Fibroblast of skin of right quadriceps (primary cell): ENCODE measurements at regions not wholly inside any gene's neighbourhood (a gene's known extent, or its start where the extent isn't known, plus 50 kb on each side); places are given as distances from the start of the nearest gene placed in this dataset.

Source experiments
- DNase-seq: peaks from one replicate; pipeline ENCODE4 v3.0.0-alpha.2; 2013

DNA sequence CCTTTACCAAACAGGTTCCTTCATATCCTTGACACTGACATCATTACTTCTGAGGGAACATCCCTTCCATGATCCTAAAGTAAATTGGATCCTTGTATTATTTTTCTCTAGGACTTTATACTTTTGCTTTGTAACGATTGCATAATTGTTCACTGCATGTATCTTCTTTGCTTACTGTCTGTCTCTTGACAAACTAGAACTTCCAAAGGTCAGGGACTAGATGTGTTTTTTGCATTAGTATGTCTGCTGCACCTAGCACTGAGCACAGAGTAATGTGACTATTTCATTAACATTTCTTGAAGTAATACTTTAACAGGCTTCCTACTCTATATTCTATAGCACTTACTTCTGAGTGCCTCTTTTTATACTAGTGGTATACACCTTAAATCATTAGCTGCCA lies 976.6 kb upstream of the SORCS1 start:
- no peak for DNase-seq

DNA sequence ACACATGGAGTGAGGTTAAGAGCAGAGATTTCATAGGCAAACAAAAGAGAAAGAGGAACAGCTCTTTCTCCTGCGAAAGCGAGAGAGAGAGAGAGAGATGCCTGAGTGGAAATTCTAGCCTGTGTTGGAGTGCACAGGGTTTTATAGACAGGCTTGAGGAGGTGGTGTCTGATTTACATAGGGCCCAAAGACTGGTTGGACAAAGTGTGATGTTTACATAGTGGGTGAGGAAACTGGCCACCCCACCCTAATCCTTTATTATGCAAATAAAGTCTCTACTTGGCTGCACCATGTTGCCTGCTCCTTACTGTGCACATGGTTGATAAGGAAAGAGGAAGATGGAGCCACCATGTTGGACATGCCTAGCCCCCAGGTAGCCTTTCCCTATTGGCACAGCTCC lies 967.8 kb upstream of the SORCS1 start:
- DNase-seq, result no peak

DNA sequence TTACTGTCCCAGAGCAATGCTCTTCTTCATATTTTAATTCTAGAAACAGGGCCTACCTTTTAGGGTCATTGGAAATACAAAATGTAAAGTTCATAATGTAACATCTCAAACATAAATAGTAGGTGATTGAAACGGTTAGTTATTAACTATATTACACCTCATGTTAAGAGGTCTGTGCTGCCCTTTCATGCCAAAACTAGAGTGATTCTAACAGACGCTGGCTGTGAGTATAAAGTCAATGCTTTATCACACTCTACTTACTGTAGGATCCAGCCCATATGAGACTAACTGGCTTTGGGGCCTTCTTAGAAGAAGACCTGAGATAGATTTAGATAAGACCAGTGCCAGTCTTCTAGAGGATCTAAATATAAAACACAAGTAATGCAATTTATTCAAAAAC lies 966.1 kb upstream of the SORCS1 start:
- DNase-seq, result no peak

DNA sequence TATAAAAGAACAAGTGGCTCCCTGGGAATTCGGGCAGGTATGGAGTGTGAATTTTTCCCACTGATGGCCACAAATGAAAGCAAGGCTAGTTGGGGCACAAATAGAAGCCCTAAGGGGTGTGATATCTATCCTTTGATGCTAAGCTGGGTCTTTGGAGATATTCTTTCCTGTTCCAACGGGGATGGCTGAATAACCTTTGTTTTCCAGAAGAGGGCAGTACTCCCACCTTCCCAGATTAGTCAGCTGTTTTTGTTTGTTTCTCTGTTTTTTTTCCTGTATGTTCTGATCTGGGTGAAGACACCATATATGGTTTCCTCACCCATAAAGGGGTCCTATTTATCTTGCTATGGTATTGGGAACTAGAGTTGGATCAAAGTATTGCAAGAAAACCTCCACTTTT lies 947.7 kb upstream of the SORCS1 start:
- DNase-seq, result no peak

DNA sequence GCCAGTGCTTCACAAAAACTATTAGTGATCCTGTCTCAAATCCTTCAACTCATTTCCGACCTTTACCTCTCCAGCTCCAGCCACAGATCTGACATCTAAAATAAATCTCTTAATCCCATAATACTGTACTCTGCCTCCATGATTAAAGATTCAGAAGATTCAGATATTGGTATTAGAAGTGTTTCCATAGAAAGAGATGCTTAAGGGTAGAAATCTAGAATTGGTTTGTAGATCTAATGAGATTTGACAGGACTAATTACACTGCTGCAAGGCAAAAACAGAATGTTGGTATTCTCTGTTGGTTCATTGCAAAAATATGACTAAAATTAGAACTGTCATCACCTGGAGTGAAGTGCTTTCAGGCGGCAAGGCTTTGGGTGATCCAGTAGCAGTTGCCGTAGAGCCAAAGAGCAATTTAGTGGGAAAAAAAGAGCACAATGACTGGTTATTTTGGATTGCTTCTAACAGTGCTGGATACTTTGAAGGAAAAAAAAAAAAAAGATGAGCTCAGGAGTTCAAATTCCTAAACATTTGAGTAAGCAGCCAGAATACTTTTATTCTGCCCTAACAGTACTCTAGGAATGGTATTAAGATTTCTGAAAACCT lies 940.1 kb upstream of the SORCS1 start:
- peak; percentile 26 for DNase-seq

DNA sequence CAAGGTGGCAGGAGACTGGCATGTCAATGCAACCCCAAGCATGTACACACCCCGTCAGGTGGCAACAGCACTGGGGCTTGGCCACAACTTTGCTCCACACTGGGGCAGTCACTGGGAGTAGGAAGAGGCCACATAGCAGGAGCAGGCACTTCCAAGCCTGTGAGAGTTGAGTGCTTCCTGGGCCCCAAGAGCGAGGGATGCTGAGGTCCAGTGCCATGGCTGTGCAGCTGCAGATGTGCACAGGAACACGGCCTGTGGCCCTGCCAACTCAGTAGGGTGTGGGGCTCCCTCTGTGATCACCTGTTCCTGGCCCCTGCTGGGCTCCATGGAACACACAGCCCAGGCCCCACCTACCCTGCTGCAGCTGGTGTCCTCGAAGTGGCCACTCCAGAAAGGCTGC lies 932.8 kb upstream of the SORCS1 start:
- no peak for DNase-seq

DNA sequence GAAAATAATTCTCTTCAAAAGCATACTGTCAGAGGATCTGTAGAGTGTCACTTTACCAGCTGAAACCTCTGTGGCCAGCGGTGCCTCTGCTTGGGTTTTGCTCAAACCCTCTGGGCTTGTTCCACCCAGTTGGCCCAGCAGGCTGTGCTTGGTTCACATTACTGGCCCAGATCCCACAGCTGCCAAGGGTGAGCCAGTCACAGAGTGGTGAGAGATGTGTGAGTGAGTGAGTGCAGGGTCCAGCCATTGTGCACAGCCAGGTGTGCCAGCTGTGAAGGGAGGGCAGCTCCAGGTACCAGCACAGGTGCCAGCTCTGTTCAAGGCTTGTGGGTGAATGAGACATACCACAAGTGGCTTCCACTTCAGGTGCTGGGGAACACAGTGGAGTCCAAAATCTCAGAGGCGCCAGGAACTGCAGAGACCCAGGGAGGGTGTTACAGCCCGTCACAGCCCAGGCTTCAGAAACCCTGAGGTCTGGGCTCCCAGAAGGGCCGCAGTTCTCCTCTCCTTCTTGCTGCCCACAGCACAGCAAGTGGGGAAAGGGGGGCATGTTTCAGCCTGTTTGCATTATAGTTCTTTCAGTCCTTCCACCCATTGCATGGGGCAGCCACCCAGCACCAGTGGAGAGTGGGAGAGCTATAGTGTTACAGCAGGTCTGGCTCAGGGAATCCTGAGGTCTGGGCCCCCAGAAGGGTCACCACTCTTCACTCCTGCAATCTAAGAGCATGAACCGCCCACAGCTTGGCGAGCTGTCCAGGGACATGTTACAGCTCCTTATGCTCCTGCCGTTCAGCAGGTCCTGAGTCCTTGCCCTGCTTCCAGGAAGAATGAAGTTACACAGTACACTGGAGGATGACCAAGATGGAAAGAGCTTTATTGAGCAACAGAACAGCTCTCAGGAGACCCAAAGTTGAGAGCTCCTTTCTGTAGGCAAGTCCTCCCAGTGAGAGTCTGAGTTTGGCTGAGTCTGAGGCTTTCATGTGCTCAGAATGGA lies 931.7 kb upstream of the SORCS1 start:
- DNase-seq, result no peak

DNA sequence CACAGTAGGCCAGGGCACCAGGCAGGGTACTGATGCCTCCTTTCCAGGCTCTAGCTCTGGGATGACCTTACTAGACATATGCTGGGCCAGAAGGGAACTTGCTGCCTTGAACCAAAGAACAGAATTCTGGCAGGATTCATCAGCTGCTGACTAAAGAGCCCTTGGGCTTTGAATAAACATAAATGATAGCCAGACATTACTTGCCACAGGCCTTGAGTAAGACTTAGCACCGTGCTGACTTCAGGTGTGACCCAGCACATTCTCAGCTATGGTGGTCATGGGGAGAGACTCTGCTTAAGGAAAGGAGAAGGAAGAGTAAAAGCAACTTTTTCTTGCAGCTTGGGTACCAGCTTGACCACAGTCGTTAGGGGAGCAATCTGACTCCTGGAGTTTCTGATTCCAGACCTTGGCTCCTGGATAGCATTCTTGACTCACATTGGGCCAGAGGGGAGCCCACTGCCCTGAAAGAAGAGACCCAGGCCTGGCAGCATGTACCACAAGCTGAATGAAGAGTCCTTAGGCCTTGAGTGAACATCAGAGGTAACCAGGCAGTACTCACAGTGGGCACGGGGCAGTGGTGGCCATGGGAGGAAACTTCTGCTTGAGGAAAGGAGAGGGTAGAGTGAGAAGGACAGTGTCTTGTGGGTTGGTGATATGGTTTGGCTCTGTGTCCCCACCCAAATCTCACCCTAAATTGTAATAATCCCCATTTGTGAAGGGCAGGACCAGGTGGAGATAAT lies 926.1 kb upstream of the SORCS1 start:
- no peak for DNase-seq

DNA sequence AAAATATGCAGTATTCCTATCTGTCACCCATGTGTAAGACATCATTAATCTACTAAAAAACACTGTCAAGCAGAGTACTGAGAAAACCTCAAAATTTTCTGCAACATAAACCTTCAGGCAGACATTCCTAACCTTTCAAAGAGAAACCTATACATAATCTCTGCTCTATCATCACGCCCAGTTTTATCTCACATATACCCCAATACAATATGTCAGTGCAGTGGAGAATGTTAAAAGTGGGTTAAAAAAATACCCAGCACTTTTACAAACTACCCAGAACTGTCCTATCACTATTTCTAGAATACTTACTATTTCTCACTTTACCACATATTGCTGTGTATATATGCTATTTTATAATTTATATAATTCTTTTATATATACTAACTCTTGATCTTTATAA lies 922.0 kb upstream of the SORCS1 start:
- DNase-seq, result no peak

DNA sequence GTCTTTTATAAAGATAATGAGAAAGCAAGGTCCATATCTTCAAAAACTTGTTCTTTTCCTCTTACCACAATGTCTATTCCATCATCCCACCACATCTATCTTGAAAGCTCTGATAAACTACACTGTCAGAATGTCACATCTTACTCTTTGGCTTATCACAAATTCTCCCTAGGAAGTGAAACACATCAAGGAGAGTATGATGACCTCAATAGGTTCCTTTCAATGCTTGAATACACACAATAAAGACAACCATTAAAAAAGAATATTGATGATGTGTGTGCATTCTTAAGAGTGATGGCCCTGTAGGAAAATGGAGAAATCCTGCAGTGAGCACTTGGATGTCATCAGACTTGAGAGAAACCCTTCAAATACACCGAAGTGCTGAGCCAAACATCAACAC lies 918.1 kb upstream of the SORCS1 start:
- no peak for DNase-seq

DNA sequence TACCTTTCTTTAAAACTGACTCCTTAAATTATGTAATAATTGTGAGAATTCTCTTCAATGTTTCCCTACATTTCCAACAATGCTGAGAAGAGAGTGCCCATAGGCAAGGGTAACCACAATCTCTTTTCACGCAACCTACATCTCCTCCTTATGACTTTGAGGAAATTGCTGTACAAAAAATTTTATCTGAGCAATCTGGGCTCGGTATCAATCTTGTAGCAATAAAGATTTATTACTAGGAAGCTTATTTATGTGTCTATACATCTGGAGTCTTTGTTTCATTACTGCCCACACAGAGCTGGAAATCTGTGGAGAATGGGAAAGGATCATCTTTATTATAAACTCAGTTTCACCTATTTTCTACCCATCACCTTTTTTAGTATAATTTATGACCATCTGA lies 913.8 kb upstream of the SORCS1 start:
- DNase-seq, result no peak

DNA sequence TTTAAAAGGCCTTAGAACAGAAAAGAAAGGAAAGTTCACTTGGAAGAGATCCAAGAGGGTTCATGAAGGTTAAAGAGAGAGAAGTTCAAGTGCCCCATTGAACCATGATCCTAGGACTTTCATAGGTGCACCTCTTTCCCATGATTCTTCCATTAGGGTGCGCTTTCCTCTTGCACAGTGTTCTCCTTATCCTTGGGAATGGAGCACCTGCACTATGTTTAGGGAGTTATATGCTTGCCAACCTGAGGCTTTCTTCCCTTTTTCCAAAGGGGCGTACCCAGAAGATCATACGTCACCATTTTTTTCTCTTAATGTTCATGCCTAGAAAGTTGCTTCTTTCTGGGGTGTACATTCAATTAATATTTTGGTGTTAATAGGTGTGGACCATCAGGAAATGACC lies 908.0 kb upstream of the SORCS1 start:
- DNase-seq, result no peak

DNA sequence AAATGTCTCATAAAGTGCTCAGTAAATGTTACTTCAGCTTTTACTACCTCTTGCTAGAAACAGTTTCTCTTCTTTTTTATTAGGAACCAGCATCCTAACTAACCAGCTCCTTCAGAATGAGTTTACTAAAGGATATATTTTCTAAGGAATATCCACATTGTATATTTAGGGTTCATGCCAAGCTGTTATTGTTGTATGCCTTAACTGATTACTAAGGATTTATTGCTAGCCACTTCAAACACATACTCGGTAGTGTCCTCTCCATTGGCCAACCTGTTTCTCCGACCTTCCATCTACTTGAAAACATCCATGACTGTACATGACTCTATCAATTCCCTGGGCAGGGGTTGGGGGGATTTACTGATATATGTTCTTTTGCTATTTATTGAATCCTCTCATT lies 906.3 kb upstream of the SORCS1 start:
- no peak for DNase-seq

DNA sequence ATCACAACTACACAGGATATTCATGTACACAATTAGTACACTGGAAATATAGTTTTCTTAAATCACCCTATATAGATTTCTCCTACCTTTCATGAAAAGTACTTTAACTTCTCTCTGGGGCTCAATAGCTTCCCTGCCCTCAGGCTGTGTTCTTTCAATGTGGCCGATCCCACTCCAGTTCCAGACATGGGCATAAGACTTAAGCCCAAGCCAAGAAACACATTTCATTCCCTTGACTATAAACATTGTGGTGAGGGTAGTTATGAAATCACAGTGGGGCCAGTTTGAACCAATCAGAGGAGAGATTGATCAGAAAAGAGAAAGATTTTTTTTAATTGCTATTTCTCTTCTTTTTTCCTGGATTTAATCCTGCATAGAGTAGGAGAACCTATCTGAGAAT lies 904.6 kb upstream of the SORCS1 start:
- no peak for DNase-seq

DNA sequence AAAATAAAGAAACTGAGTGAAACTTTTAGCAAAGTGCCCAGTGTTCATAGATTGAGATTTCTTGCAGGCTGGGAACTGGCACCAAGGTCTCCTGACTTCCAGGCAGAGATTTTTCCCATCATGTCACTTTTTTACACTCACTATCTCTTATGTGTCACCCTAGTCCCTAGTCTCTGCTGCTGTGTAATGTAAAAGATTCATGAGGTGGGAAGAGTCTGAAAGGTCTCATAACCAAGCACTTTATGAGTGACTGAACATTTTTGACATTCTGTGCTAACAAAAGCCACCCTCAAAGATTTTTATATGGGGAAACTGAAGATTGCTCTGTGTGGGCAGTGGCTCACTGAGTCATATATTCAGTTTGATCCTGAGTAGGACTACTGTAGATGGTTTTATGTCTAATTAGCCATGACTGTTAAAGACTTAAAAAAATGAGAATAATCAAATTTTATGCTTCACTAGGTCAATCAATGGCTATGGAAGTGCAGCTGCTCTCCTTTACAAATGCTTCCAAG lies 900.3 kb upstream of the SORCS1 start:
- DNase-seq, result no peak

DNA sequence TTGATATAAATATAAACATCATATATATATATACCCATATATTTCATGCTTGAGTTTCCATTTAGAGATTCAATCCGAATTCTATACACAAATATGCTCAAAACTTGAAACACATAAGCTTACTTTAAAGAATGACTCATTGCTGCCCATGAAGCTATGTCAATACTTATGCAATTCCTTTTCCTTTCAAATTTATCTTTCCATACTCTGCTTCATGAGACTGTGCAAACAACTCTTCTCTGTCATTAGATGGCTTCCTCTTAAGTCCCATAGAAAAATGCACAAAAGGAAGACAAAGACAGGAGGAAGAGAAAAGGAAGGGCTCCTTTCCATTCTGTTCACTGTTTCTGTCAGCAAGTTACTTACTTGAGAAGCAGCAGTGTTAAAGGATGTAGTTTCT lies 895.7 kb upstream of the SORCS1 start:
- DNase-seq, result peak; percentile 5

DNA sequence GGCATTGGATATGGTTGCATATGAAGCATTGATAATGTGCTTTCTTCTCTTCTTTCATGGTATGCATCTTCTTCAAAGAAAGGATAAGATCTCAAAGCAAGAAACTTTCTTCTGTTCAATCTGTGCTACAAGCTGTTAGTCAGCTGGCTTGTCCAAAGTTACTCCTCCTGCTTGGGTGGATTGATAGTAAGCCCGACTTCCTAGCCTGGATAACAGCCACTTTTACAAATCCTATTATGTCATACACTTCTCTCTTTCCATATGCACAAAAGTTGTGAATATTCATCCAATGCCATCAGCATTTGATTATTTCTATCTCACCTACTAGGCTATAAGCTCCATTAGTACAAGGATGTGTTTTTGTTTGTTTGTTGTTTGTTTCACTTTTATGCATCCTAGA lies 891.0 kb upstream of the SORCS1 start:
- no peak for DNase-seq

DNA sequence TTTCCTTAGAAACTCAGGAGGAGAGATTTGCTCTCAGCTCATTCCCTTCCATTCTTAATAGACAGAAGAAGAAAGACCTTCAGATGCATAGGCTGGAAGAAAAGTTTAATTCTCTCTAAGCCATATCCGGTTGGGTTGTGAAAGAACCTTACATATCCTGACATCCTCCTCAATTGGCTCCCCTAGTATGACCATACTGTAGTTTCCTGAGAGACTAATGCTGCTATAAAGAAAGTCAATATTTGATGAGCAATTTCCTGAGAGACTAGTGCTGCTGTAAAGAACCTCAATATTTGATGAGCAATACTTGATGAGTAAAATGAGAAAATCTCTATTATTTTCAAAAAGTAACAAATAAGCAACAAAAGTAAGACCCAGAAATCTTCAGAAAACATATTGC lies 888.5 kb upstream of the SORCS1 start:
- peak; percentile 56 for DNase-seq

DNA sequence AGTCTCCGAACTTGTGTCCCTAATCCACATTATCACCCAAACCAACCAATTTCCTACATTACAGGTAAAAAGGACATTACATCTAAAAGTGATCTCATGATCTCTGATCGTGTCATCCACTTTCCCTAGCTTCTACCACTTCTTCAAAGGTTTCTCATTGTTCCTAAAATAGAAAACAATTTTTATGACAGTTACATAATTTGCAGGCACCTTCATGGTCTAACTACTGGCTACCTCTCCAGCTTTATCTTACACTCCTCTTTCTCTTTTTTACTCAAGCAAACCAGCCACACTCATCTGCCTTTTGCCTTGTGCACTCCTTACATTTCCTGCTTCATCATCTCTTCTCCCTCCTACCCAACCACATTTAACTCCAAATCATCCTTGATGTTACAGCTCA lies 886.7 kb upstream of the SORCS1 start:
- DNase-seq, result no peak

DNA sequence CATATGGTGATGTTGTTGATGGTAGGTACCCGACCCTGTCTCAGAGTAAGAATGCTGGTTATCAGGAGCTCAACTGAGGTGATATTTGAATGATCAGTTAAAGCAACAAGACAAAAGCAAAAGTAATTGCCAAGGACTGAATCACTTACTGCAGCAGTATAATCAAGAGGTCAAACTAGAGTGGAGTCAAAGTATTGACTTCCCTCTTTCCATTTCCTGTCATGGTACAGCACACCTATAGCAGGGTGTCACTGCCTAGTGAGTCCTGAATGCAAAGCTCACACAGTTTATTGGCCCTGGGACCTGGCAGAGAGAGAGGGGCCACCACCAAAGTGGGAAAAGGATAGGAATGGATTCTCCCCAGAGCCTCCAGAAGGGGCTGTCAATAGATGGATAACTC lies 886.1 kb upstream of the SORCS1 start:
- no peak for DNase-seq

DNA sequence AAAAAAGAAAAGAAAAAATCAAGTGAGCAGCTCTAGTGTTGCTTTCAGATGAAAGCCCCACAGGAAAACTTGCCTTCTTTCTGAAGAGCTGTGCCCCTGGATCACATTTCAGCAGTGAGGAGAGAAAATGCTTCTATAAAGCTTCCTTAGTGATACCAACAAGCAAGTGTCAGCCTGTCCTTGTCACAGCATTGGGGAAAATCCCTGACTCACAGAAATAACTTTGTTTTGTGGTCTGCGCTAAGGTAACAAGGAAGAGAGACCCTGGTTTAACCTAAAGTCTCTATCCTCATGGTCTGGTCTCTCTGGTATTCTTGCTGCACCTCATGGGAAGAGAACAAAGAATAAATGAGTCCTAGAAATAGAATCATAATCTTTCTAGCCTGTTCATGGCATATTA lies 885.2 kb upstream of the SORCS1 start:
- DNase-seq, result no peak

DNA sequence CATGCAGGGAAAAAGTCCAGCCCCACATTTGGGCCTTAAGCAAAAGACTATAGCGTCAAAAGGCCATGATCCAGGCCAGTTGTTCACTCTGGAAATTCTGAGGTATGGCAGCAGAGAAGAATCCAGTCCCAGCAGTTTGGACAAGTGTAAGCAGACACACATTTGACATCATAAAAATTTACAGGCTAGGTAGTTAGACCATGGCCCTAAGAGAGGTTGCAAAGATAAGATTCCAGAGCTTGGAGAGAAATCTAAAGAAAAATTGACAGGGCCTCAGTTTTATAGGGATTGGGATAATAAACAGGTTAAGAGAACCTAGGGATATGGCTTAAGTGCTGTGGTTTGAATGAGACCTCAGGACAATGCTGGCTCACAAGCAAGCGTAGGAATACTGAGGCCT lies 884.4 kb upstream of the SORCS1 start:
- no peak for DNase-seq

DNA sequence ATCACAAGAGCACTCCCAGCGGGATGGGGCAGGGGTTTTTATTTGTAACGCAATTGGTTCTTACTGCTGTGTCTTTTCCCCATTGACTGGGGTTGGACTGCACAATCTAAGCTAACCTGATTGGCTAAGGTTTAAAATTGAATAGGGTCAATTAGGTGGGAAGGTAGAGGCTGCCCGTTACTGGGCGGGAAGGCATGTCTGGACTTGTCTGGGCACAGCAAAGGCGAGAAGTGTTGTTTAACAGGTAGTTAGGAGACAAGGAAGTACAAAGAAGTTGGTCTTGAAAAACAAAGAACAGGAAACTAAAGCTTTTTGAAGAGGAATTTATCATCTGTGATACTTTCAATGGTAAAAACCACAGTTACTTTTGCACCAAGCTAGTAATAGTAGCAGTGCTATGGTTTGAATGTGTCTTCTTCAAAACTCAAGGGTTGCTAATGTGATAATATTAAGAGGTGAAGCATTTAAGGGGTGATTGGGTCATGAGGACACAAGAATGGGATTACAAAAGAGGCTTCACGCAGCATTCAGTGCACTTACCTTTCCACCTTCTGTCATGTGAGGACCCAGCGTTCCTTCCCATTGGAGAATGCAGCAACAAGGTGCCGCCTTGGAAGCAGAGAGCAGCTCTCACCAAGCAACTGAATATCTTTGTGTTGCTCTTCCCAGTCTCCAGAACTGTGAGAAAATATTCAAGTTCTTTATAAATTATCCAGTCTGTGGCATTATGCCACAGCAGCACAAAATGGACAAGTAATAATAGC lies 875.5 kb upstream of the SORCS1 start:
- DNase-seq, result no peak
